Mesendoderm (in vitro differentiated cells): ENCODE measurements at regions not wholly inside any gene's neighbourhood (a gene's known extent, or its start where the extent isn't known, plus 50 kb on each side); places are given as distances from the start of the nearest gene placed in this dataset.
A peak's percentile ranks its signal among the peaks of the same experiment; 100 is the strongest.

Experiments
- DNase-seq: peaks from one replicate; pipeline ENCODE4 v3.0.0; 2013
- H2AK5ac ChIP-seq: 2 replicates; pipeline ENCODE4 v1.6.1; 2013; ENCODE audit warnings: low read length, inconsistent platforms
- H2BK120ac ChIP-seq: 2 replicates; pipeline ENCODE4 v1.6.1; 2013; ENCODE audit warnings: low read depth, mild to moderate bottlenecking, low read length, moderate library complexity, mixed read lengths
- H2BK15ac ChIP-seq: replicated peaks from 2 replicates; pipeline ENCODE4 v1.6.1; 2013; ENCODE audit warnings: low read depth, mild to moderate bottlenecking, moderate library complexity
- H2BK5ac ChIP-seq: 2 replicates; pipeline ENCODE4 v1.6.1; 2013; ENCODE audit warnings: low read length, inconsistent platforms
- H3K18ac ChIP-seq: 2 replicates; pipeline ENCODE4 v1.6.1; 2013; ENCODE audit warnings: mild to moderate bottlenecking, low read length, mixed read lengths
- H3K23ac ChIP-seq: one replicate; pipeline ENCODE4 v1.6.1; 2013; ENCODE audit warnings: low read length
- H3K27ac ChIP-seq: 2 replicates; pipeline ENCODE4 v1.5.1; 2013; ENCODE audit warnings: low read depth, mild to moderate bottlenecking, inconsistent platforms, low read length, moderate library complexity
- H3K27me3 ChIP-seq: 2 replicates; pipeline ENCODE4 v1.6.1; 2013; ENCODE audit warnings: low read length, control low read depth, mild to moderate bottlenecking, inconsistent platforms; ENCODE audit not compliant: insufficient read depth, poor library complexity
- H3K36me3 ChIP-seq: 2 replicates; pipeline ENCODE4 v1.6.1; 2013; ENCODE audit warnings: low read length, inconsistent platforms; ENCODE audit not compliant: control insufficient read depth, insufficient read depth
- H3K4ac ChIP-seq: one replicate; pipeline ENCODE4 v1.6.1; 2013; ENCODE audit warnings: low read depth, mild to moderate bottlenecking, low read length, moderate library complexity
- H3K4me1 ChIP-seq: 2 replicates; pipeline ENCODE4 v1.6.1; 2013; ENCODE audit warnings: low read depth, low read length, inconsistent platforms; ENCODE audit not compliant: control insufficient read depth
- H3K4me2 ChIP-seq: 2 replicates; pipeline ENCODE4 v1.6.1; 2013; ENCODE audit warnings: low read length
- H3K4me3 ChIP-seq: 2 replicates; pipeline ENCODE4 v1.5.1; 2013; ENCODE audit warnings: mild to moderate bottlenecking, low read length
- H3K56ac ChIP-seq: one replicate; pipeline ENCODE4 v1.6.1; 2013; ENCODE audit warnings: low read length
- H3K79me1 ChIP-seq: 2 replicates; pipeline ENCODE4 v1.6.1; 2013; ENCODE audit warnings: low read length, inconsistent platforms
- H3K79me2 ChIP-seq: 2 replicates; pipeline ENCODE4 v1.6.1; 2013; ENCODE audit warnings: mild to moderate bottlenecking, low read length; ENCODE audit not compliant: control insufficient read depth, insufficient read depth
- H3K9ac ChIP-seq: 2 replicates; pipeline ENCODE4 v1.6.1; 2013; ENCODE audit warnings: low read length, inconsistent platforms
- H4K5ac ChIP-seq: one replicate; pipeline ENCODE4 v1.6.1; 2013; ENCODE audit warnings: low read length
- H4K8ac ChIP-seq: one replicate; pipeline ENCODE4 v1.6.1; 2013; ENCODE audit warnings: low read depth, mild to moderate bottlenecking, control low read depth, low read length, moderate library complexity
- WGBS: extraction: QIAGEN DNeasy Blood & Tissue Kit; methylation state at CpG from one replicate; pipeline ENCODE4 v1.1.7; 2013; ENCODE audit warnings: low lambda C conversion rate, missing lambda C conversion rate; ENCODE audit not compliant: insufficient coverage; ENCODE audit errors: extremely low coverage; 5-methylcytosine and 5-hydroxymethylcytosine counted together

GRCh38 chr11:119794141-119794665 lies 65.2 kb upstream of the NECTIN1 start:
- WGBS: no CpG with 5 or more reads among the region's 17 CpGs
- Histone ChIP-seq H4K8ac (no peak overlapping the region), H2AK5ac (no peak overlapping the region), H3K4me3 (no peak overlapping the region), H2BK15ac (no peak overlapping the region), H3K79me2 (no peaks in the 10 kb centered on the region), H3K9ac (no peak overlapping the region), H2BK120ac (no peak overlapping the region), H3K4ac (no peak overlapping the region), H3K27me3 (no peaks in the 10 kb centered on the region), H2BK5ac (no peak overlapping the region), H3K36me3 (no peaks in the 10 kb centered on the region), H3K23ac (no peak overlapping the region), H3K56ac (no peak overlapping the region), H3K27ac (no peak overlapping the region), H4K5ac (no peak overlapping the region), H3K4me2 (no peak overlapping the region), H3K18ac (no peak overlapping the region), H3K79me1 (no peaks in the 10 kb centered on the region), H3K4me1 (peaks cover 21% of the 10 kb centered on the region)
- no peak for DNase-seq

DNA sequence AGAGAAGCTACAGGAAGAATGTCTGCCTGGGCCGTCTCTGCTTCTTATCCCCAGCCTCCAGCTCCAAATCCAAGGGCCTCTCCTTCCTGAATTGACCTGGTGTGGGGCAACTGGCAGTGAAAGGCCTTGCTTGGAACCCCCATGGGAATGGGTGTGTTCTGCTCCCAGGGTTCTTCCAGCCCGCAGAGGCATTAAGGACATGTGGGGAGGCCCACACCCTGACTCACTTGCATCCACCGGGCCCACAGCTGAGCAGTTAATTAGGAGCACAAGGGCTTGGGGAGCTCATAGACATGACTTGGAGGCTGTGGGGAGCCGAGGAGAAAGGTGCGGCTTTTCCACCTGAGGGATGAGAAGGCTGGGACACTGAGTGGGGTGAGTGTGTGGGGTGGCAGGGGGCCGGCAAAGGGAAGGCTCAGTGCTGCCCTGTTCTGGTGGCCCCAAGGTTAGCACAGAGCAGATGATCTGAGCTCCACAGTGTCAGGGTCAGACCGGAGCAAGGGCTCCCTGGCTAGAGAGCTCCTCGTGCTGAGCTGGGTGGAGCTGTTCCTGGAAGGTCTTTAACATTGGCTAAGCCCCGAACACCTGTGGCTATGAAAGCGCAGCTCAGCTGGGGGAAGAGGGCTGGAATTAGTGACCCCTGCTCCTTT lies 64.5 kb upstream of the NECTIN1 start:
- no peak overlapping the region for H3K27ac ChIP-seq
- no peak for DNase-seq

DNA sequence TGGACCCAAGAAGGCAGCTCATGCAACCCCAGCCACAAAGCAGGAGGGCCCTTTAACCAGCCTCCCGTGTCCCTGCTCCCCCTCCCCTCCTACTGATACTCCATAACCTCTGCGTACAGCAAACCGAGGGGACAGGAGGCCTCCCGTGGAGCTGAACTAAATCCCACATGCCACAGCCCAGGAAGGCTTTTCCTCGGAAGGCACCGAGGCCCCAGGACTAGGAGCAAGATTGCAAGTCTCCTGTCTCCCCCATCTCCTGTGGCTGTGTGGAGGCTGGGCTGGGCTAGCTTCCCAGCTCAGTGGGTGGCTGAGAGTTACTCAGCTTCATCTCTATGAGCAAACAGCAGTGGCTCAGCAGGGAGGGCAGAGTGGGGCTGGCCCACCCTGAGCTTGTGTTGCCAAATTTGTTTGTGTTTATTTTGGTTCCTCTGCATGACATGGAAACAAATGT lies 62.7 kb upstream of the NECTIN1 start:
- Histone ChIP-seq H3K27me3 (no peaks in the 10 kb centered on the region), H3K36me3 (no peaks in the 10 kb centered on the region), H3K4me1 (peaks cover 24% of the 10 kb centered on the region), H3K4me3 (no peak overlapping the region), H3K18ac (no peak overlapping the region), H2BK120ac (no peak overlapping the region), H3K4me2 (no peak overlapping the region), H3K79me1 (no peaks in the 10 kb centered on the region), H3K79me2 (no peaks in the 10 kb centered on the region), H4K5ac (no peak overlapping the region), H3K56ac (peak overlapping the region; percentile 47), H2AK5ac (no peak overlapping the region), H2BK5ac (no peak overlapping the region), H4K8ac (no peak overlapping the region), H2BK15ac (no peak overlapping the region), H3K23ac (peak overlapping the region; percentile 31), H3K27ac (no peak overlapping the region), H3K9ac (peak overlapping the region; percentile 8), H3K4ac (no peak overlapping the region)
- DNase-seq: peak; percentile 78
- no CpG with 5 or more reads among the region's 6 CpGs for WGBS

More for the DNA sequence above, 64.5 kb upstream of the NECTIN1 start:
- no peak overlapping the region for H3K18ac ChIP-seq
- H3K9ac ChIP-seq: no peak overlapping the region
- H2BK5ac ChIP-seq: no peak overlapping the region
- no peaks in the 10 kb centered on the region for H3K79me2 ChIP-seq
- no peak overlapping the region for H4K5ac ChIP-seq
- H2BK15ac ChIP-seq: no peak overlapping the region
- H3K4me2 ChIP-seq: no peak overlapping the region
- no CpG with 5 or more reads among the region's 10 CpGs for WGBS
- no peak overlapping the region for H3K4ac ChIP-seq
- H3K56ac ChIP-seq: no peak overlapping the region
- H3K23ac ChIP-seq: no peak overlapping the region
- no peaks in the 10 kb centered on the region for H3K27me3 ChIP-seq
- no peak overlapping the region for H4K8ac ChIP-seq
- H3K36me3 ChIP-seq: no peaks in the 10 kb centered on the region
- H3K4me1 ChIP-seq: peaks cover 24% of the 10 kb centered on the region
- H3K79me1 ChIP-seq: no peaks in the 10 kb centered on the region
- no peak overlapping the region for H3K4me3 ChIP-seq
- H2AK5ac ChIP-seq: no peak overlapping the region
- no peak overlapping the region for H2BK120ac ChIP-seq

DNA sequence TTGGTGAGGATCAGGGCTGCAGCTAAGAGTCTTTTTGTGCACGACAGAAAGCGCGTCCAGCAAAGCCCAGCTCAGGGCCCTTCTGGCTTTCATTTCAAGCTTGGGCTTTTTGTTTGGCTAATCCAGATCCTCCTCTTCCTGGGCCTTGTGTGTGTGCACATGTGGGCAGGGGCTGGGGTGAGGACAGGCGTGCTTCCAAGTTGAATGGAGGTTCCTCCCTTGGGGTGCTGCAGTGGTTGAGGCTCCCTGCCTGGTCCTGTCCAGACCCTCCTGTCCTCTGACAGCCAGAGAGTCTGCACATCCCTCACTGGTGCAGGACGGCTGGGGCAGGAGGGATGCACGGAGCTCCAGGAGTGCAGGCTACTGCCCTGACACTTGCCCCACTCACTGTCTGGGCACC lies 62.0 kb upstream of the NECTIN1 start:
- Histone ChIP-seq H3K4me3 (no peak overlapping the region), H3K4me2 (no peak overlapping the region), H3K9ac (peak overlapping the region; percentile 16), H3K79me1 (no peaks in the 10 kb centered on the region), H3K36me3 (no peaks in the 10 kb centered on the region), H2BK15ac (no peak overlapping the region), H3K4ac (no peak overlapping the region), H2AK5ac (no peak overlapping the region), H4K8ac (no peak overlapping the region), H4K5ac (no peak overlapping the region), H3K27ac (no peak overlapping the region), H3K23ac (no peak overlapping the region), H3K79me2 (no peaks in the 10 kb centered on the region), H3K4me1 (peaks cover 20% of the 10 kb centered on the region), H3K27me3 (no peaks in the 10 kb centered on the region), H2BK5ac (no peak overlapping the region), H3K18ac (no peak overlapping the region), H3K56ac (peak overlapping the region; percentile 47), H2BK120ac (no peak overlapping the region)
- DNase-seq: no peak
- no CpG with 5 or more reads among the region's 6 CpGs for WGBS

DNA sequence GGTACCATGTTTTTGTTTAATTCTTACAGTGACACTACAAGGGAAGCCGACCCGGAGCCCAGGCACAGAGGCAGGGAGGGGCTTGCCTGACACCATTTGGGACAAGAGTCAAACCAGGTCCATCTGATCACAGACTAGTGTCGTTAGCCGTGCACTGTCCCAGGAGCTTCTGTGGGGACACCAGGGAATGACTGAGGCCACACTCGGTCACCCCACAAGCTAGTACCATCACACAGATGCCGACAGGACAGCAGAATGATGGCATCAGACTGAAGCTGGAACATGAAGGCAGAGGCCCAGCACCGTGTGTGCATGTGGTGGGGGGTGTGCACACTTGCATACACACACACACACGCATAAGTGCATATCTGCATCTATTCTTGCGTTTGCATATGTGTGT lies 61.5 kb upstream of the NECTIN1 start:
- Histone ChIP-seq H2AK5ac (peak overlapping the region; percentile 10), H3K9ac (no peak overlapping the region), H3K36me3 (no peaks in the 10 kb centered on the region), H3K18ac (no peak overlapping the region), H3K4me1 (peaks cover 19% of the 10 kb centered on the region), H3K56ac (no peak overlapping the region), H3K4ac (no peak overlapping the region), H3K27me3 (no peaks in the 10 kb centered on the region), H3K79me1 (no peaks in the 10 kb centered on the region), H3K23ac (no peak overlapping the region), H3K27ac (no peak overlapping the region), H4K5ac (no peak overlapping the region), H3K79me2 (no peaks in the 10 kb centered on the region), H4K8ac (no peak overlapping the region), H3K4me2 (no peak overlapping the region), H2BK5ac (no peak overlapping the region), H2BK15ac (no peak overlapping the region), H2BK120ac (no peak overlapping the region), H3K4me3 (no peak overlapping the region)
- DNase-seq: no peak
- WGBS: no CpG with 5 or more reads among the region's 9 CpGs
